HG03342 (cell line): ENCODE measurements at regions not wholly inside any gene's neighbourhood (a gene's known extent, or its start where the extent isn't known, plus 50 kb on each side); places are given as distances from the start of the nearest gene placed in this dataset.

Experiments used
- ATAC-seq: cut with Tn5 transposase; IDR thresholded peaks from one replicate; pipeline ENCODE4 v1.9.1; 2021; ENCODE audit warnings: mild to moderate bottlenecking, moderate library complexity; ENCODE audit not compliant: unreplicated experiment

- no peak for ATAC-seq
Observed at GRCh38 chr20:22374678-22375590, 209.4 kb downstream of the FOXA2 start.

- no peak for ATAC-seq
Observed at GRCh38 chr20:22374066-22374465, 210.3 kb downstream of the FOXA2 start.

DNA sequence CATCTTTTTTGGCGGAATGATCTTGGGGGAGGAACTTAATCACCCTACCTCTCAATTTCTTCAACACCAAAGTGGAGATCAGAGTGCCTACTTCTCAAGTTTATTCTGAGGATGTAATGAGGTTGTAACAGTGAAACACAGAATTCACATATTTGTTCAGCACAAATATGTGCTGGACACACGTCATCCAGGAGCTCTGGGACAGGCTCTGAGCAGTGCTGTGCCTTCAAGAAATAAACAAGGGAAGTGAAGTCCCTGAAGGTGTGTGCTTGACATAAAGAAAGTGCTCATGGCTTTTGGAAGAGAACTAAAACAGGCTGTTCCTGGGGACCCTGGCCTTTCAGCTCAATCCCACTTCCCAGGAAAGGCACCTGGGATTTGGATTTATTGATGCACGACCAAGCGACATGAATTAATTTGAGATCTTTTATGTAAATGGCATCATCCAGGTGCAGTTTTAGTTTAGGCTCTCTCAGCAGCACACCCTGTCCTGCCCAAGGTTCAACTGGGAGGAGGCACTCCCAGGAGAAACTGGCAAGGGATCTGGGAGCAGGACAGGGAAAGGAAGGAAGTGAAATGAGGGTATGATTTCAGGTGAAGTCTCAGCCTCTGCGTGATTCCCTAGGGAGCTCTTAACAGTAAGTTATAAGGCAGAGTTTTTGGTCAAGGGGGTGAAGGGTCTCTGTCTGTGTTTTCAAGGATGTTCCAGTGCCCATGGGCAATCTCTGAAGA, 211.0 kb downstream of the FOXA2 start:
- ATAC-seq, result no peak

- peak; percentile 93 for ATAC-seq
Observed at GRCh38 chr20:22371843-22372242, 212.5 kb downstream of the FOXA2 start.

GRCh38 chr20:22370137-22370536, 214.2 kb downstream of the FOXA2 start:
- no peak for ATAC-seq

- ATAC-seq, result no peak
Observed at GRCh38 chr20:22369100-22369499, 215.3 kb downstream of the FOXA2 start.

DNA sequence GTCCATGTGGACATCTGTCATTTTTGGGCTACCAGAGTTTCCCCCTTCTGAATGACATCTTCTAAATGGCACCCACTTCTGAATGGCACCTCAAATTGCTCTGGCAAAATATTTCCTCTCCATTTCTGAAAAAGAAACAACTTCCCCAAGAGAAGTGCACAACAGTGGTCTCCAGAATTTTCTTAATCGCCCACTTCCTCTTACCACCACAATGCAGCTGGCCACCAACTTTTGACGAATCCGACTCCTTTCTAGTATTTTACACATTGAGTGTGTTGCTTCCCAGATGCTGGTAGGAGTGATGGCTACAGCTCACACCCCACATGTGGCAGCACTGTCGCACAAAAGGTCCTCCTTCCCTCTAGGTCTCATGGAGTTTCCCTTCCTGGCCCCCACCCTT, 216.1 kb downstream of the FOXA2 start:
- no peak for ATAC-seq

GRCh38 chr20:22366631-22367030, 217.7 kb downstream of the FOXA2 start:
- ATAC-seq, result no peak

GRCh38 chr20:22354647-22355046, 229.7 kb downstream of the FOXA2 start:
- ATAC-seq, result no peak

GRCh38 chr20:22353586-22353985, 230.8 kb downstream of the FOXA2 start:
- ATAC-seq, result no peak

DNA sequence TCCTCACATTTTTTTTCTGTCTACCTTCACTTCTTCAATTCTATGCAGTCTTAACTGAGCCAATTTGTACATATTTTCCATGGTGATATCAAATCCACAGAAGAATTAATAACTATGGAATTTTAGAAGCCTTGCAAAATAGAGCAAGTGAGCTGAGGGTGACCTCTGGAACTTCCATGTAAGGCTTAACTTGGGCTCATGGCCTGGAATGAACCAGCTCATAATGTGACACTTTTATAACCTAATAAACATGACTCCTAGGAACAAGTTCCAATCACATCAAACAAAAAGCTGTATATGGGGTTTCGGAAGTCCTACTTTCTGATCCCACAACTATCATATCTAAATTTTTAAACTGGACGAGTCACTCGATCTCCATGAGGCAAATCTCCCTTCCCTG, 232.4 kb downstream of the FOXA2 start:
- no peak for ATAC-seq

- ATAC-seq, result no peak
Observed at GRCh38 chr20:22350624-22351023, 233.7 kb downstream of the FOXA2 start.

DNA sequence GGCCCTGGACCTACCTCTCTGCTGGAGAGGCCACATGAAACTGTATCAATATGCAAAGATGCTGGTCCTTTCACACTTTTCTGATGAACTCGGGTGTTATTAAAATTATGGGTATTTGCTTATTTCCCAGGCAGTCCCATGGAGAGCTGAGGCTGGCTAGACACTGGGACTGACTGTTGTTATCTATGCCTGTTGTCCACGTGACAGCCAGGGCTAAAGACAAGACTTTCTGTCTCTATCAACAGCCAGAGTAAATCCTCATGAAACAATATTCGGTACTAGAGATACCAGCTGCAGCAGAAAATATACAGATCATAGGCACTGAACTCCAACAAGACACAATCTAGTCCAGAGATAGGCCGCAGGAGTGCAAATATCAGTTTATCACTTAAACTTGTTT, 236.4 kb downstream of the FOXA2 start:
- ATAC-seq, result no peak

- ATAC-seq, result no peak
Observed at GRCh38 chr20:22346716-22347115, 237.7 kb downstream of the FOXA2 start.

GRCh38 chr20:22343612-22344011, 240.8 kb downstream of the FOXA2 start:
- ATAC-seq, result no peak

DNA sequence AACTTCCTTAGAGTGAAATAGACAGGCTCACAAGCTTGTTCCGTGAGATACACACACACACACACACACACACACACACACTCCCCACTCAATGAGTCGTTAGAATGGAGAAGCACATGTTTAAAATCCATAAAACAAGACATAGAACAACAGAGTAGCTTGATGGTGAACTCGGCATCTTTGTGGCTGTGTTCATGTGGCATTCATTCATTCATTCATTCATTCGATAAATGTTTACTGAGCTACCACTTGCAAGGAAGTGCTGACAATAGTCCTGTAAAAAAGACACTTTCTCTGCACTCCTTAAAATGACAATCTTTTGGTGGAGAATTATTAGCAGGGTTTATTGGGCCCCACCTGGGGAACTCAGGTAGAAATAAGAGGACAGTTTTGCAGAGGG, 242.0 kb downstream of the FOXA2 start:
- ATAC-seq, result no peak

GRCh38 chr20:22341508-22341907, 242.9 kb downstream of the FOXA2 start:
- ATAC-seq, result no peak

DNA sequence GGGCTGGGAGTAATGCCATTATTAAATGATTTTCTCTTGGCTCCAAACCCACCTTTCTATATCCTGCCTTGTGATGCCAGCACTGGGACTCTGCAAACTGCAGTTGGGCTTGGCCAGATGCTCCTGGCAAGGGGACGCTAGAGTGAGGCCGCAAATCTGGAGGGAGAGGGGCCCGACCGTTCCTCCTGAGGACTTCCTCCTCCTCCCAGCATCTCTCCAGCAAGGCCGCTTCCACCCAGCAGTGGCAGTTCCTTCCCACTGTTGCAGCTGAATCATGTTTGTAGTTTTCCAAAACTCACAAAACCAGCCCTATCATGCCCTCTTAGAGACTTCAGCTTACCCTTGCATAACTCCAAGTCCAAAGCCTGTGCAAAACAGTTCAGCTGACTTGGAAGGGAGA, 244.4 kb downstream of the FOXA2 start:
- ATAC-seq, result no peak

DNA sequence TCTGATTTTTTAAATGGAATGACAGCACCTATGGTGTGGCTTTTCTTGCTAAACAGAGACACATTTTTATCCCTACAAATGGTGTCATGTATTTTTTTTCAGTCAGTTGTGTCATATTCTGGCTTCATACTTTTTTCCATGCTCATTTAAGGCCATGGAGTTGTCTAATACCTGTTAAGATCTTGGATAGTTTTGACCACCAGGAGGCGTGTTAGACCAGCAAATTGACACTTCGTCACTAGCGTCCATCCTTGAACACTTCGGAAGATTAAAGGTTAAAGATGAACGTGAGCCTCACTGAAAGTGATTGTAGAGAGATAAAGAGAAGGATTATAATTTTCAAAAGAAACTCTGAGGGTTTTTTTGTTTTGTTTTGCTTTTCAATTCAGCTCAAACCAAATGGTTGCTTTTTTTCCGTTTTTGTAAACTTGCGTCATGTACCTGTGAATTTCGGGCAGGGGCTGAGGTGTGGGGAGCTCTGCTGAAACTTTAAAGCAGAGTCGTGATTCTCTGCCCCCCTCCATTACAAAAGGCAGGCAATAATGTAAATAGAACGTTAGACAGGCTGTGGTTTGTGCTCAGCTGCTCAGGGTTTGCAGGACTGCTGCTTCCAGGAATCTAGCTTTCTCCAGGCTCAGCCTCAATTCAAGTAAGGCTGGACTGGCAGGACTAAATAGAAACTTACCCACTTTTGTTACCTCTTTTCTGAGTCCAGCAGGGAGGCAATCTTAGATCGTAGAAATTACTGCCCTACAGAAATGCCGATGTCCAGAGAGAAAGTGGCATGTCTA, 245.1 kb downstream of the FOXA2 start:
- ATAC-seq, result peak; percentile 59

DNA sequence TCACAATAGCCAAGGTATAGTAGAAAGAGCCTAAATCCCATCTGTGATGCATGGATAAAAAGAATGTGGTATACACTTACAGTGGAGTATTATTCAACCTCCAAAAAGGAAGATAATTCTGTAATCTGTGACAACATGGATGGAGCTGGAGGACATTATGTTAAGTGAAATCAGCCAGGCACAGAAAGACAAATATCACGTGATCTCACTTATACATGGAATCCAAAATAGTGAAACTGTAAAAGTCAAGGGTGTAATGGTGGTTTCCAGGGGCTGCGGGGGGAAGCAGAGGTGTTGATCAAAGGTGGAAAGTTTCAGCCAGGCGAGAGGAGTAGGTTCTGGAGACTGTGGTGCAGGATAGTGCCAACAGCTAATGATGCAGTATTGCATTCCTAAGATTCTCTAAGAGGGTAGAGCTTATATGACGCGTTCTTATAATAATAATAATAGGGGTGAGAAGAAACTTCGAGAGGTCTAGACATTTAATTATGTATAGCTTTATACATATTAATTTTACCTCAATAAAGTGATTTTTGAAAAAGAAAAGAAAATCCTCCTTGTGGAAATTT, 246.1 kb downstream of the FOXA2 start:
- no peak for ATAC-seq

GRCh38 chr20:22335210-22335609, 249.2 kb downstream of the FOXA2 start:
- ATAC-seq, result no peak
